ENCODE measurements at regions not wholly inside any gene's neighbourhood (a gene's known extent, or its start where the extent isn't known, plus 50 kb on each side); places are given as distances from the start of the nearest gene placed in this dataset.
A peak's percentile ranks its signal among the peaks of the same experiment; 100 is the strongest.
"Not testable (repeated sequence)": the region's sequence is repeated elsewhere in the genome, so short reads cannot be mapped to it uniquely, and the experiment has no call there.

DNA sequence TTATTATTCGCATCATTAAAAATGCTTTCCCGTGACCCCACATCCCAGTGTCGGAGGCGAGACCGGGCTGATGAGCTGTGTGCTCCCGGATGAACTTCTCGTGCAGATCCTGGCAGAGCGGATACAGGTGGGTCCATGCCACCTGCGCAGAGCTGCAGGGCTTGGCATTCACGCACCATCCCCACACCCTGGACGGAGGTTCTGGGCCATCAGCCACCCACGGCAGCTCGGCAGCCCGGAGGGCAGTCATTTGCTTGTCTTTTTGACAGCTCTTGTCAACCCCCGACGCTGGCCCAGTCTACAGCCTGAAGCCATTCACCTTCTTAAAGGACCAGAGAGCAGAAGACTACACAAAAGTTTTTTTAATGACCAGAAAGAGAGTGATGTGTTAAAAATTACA lies 166.7 kb upstream of the NBPF12 start:
- H3K4me3 ChIP-seq; DNase-seq; intact Hi-C loops (cut with micrococcal nuclease); H3K4me1 ChIP-seq; H3K9me3 ChIP-seq (replicated peaks); H3K27me3 ChIP-seq (ENCODE audit: low read depth); H3K36me3 ChIP-seq; H3K27ac ChIP-seq (replicated peaks): not testable (repeated sequence)

DNA sequence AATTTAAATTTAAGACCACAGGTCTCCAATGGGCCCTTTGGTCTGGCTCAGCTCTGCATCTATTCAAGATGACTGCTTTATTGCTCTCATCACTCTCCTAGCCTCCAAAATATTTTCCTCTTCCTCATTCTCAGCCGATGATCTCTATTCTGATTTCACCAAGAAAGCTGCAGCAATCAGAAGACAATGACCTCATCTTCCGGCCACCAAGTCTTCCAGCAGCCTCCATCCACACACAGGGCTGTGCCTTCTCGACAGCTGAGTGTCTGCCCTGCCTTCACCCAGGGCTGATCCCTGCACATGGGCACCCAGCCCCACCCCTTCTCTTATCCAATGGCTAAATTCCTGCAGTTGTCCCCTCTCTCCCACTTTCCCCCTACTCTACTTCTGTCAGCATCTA lies 167.1 kb upstream of the NBPF12 start:
- H3K4me1 ChIP-seq, DNase-seq: not testable (repeated sequence)

DNA sequence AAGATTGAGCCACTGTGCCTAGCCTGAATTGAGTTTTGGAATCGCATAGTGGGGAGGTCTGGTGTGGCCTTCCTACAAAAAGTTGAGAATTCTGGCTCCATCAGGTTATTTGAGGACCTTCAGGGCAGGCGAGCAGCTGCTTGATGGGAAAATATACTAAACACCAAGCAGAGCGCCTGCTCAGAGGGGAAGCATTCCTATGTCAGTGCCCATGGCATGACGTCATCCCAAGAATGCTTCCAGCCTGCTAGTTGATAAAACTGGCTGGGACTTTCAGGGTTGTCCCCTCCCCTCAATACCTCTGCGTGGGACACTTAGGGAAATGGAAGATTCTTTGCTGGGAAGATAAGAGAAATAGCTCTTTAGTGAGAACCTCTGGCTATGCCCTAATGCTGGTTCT lies 174.9 kb upstream of the NBPF12 start:
- H3K9me3 ChIP-seq (replicated peaks); H3K4me1 ChIP-seq; intact Hi-C loops (cut with micrococcal nuclease); H3K27ac ChIP-seq (replicated peaks); H3K36me3 ChIP-seq; H3K27me3 ChIP-seq (ENCODE audit: low read depth); DNase-seq; H3K4me3 ChIP-seq: not testable (repeated sequence)

More for the DNA sequence above, 167.1 kb upstream of the NBPF12 start:
- H3K27me3 ChIP-seq (ENCODE audit: low read depth); H3K9me3 ChIP-seq (replicated peaks); intact Hi-C loops (cut with micrococcal nuclease); H3K4me3 ChIP-seq; H3K36me3 ChIP-seq; H3K27ac ChIP-seq (replicated peaks): not testable (repeated sequence)

- intact Hi-C loops (cut with micrococcal nuclease); H3K9me3 ChIP-seq (replicated peaks); H3K36me3 ChIP-seq; H3K4me3 ChIP-seq; H3K27me3 ChIP-seq (ENCODE audit: low read depth); DNase-seq; H3K4me1 ChIP-seq; H3K27ac ChIP-seq (replicated peaks): not testable (repeated sequence)
These were observed 181.3 kb upstream of the NBPF12 start for GRCh38 chr1:146756858-146757257.

DNA sequence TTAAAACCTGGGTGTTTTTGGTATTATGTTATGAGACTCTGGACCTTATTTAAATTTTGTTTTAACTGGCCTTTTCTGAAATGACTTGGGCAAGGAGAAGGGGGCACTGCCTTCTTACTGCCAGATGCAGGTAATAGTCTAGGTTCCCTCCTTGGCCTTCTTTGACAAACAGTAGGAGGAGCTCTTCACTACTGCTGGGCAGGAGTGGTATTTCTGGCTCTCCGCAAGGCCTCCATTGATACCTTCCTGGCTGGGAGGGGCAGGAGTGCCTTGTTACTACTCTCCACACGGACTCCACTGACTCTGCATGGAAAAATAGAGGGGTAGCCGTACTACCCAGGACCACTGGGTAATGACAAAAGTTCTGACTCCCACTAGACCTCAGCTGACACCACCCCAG lies 189.4 kb upstream of the NBPF12 start:
- H3K4me1 ChIP-seq; H3K27me3 ChIP-seq (ENCODE audit: low read depth); H3K9me3 ChIP-seq (replicated peaks); intact Hi-C loops (cut with micrococcal nuclease); H3K36me3 ChIP-seq; DNase-seq; H3K4me3 ChIP-seq; H3K27ac ChIP-seq (replicated peaks): not testable (repeated sequence)
- TF ChIP-seq, protein P1, sequence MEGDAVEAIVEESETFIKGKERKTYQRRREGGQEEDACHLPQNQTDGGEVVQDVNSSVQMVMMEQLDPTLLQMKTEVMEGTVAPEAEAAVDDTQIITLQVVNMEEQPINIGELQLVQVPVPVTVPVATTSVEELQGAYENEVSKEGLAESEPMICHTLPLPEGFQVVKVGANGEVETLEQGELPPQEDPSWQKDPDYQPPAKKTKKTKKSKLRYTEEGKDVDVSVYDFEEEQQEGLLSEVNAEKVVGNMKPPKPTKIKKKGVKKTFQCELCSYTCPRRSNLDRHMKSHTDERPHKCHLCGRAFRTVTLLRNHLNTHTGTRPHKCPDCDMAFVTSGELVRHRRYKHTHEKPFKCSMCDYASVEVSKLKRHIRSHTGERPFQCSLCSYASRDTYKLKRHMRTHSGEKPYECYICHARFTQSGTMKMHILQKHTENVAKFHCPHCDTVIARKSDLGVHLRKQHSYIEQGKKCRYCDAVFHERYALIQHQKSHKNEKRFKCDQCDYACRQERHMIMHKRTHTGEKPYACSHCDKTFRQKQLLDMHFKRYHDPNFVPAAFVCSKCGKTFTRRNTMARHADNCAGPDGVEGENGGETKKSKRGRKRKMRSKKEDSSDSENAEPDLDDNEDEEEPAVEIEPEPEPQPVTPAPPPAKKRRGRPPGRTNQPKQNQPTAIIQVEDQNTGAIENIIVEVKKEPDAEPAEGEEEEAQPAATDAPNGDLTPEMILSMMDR (IDR thresholded peaks at IDR 0.05; ENCODE audit: borderline replicate concordance) = peak; percentile 43

DNA sequence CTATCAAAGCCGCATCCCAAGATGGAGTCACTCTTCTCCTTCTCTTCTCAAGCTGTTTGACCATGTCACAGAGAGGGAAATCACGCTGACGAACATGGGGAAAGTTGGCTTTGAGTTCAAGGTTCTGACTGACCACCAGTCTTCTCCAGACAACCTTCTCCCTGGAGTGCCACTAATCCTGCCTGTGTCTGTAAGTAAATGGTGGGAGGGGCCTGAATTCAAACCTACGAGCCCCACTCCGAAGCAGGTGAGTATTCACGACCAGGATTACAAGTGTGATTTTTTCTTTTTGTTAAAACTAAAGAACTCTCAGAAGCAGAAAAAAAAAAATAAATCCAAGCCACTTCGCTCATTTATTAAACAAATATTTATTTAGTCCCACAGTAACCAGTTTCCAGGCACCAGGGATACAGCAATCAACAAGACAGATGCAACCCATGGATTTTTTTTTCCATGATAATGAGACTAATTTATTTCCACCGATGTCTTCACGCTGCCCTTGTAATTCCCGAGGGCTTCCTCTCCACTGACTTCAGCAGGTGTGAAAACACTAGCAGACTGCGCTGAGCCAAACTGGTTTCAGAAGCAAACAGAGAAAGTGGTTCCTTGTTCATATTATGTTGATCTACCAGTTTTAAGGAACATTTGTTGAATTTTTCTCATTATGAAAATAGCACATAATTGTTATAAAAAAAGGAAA lies 206.0 kb upstream of the NBPF12 start:
- DNase-seq; H3K27me3 ChIP-seq (ENCODE audit: low read depth); H3K36me3 ChIP-seq; H3K9me3 ChIP-seq (replicated peaks); intact Hi-C loops (cut with micrococcal nuclease); H3K27ac ChIP-seq (replicated peaks); H3K4me3 ChIP-seq; H3K4me1 ChIP-seq: not testable (repeated sequence)

DNA sequence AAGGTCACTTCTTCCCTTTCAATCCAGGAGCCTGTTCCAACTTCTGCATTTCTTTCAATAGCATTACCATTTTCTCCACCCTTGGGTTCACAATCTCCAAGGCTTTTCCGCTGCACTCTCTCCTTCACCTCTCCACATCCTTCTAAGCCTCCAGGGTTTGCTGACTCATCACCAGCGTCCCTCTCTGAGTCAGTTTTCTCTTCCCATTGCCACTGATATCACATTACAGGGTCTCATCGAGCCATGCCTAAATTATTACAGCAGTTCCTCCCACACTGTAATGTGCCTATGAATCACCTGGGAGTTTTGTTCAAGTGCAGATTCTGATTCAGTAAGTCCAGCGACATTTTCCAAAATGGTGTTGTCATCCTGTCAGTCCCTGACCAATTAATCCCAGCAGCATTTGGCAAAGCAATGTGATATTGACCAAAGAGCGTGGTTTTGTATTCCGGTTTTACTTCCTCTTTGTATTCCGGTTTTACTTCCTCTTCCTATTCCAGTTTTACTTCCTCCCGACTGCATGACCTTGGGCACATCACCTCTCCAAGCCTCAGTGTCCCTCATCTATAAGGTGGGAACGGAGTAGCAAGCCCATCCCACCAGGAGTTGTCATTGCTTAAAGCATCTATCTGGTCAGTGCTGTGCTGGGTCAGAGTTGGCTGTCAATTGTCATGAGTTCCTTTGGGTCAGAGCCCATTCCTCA lies 208.3 kb upstream of the NBPF12 start:
- H3K27me3 ChIP-seq (ENCODE audit: low read depth); H3K27ac ChIP-seq (replicated peaks); DNase-seq; H3K4me3 ChIP-seq; H3K36me3 ChIP-seq; intact Hi-C loops (cut with micrococcal nuclease); H3K9me3 ChIP-seq (replicated peaks); H3K4me1 ChIP-seq: not testable (repeated sequence)

DNA sequence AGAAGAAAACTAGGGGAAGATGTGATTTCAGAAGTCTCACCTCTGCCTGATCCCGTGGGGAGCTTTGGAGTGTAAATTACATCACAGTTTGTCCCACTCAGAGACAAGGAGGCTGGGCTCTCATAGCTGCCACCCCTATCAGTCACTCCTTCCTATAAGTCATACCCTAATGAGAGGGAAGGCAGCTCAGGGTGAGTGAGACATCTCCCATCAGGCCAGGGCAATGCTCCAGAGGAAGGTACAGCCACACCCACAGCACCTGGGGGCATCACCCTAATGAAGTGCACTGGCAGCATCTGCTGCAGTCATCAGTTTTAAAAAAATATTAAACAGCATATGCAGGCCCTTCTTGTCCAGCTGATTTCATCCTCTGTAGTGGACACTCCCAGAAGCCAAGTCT lies 223.1 kb upstream of the NBPF12 start:
- H3K9me3 ChIP-seq (replicated peaks); intact Hi-C loops (cut with micrococcal nuclease); H3K36me3 ChIP-seq: not testable (repeated sequence)

DNA sequence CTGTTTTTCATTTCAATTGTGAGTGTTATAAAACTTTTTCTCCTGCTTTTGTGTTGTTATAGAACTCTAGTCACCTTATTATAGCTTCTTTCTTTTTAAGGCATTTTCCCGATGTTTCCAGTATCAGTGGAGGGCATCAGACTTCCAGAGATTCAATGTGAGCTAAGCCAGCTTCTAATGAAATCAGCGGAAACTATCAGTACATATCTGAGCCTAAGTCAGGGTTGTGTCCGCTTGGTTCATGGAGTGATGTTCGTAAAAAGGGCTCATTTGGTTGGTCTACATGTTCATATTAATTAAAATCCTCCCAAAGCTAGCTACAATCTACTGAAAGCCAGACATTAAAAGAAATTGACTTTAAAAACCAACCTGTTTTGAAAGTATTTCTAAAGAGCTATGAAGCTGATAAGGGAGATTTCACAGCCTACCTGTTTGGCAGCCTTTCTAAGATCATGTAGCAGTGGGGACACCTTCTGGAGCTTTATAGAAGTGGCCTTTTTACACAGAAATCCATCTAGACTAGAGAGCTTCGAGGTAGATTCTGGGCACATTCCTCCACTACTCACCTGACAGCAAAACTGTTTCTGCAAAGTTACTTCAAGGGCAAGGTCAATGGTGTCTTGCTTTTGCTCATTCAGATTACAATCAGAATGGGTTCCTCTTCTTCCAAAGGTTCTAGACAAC lies 227.1 kb upstream of the NBPF12 start:
- H3K36me3 ChIP-seq; H3K9me3 ChIP-seq (replicated peaks); H3K27ac ChIP-seq (replicated peaks); H3K4me1 ChIP-seq; H3K27me3 ChIP-seq (ENCODE audit: low read depth); DNase-seq; H3K4me3 ChIP-seq; intact Hi-C loops (cut with micrococcal nuclease): not testable (repeated sequence)
- TF ChIP-seq, protein P1 (IDR thresholded peaks at IDR 0.05; ENCODE audit: borderline replicate concordance) = peak; percentile 41

More for the DNA sequence above, 223.1 kb upstream of the NBPF12 start:
- DNase-seq; H3K4me3 ChIP-seq; H3K4me1 ChIP-seq; H3K27me3 ChIP-seq (ENCODE audit: low read depth); H3K27ac ChIP-seq (replicated peaks): not testable (repeated sequence)

- H3K4me3 ChIP-seq; H3K27me3 ChIP-seq (ENCODE audit: low read depth); intact Hi-C loops (cut with micrococcal nuclease); H3K27ac ChIP-seq (replicated peaks); H3K9me3 ChIP-seq (replicated peaks); H3K4me1 ChIP-seq; DNase-seq; H3K36me3 ChIP-seq: not testable (repeated sequence)
These were observed 228.8 kb upstream of the NBPF12 start for GRCh38 chr1:146709302-146709701.

DNA sequence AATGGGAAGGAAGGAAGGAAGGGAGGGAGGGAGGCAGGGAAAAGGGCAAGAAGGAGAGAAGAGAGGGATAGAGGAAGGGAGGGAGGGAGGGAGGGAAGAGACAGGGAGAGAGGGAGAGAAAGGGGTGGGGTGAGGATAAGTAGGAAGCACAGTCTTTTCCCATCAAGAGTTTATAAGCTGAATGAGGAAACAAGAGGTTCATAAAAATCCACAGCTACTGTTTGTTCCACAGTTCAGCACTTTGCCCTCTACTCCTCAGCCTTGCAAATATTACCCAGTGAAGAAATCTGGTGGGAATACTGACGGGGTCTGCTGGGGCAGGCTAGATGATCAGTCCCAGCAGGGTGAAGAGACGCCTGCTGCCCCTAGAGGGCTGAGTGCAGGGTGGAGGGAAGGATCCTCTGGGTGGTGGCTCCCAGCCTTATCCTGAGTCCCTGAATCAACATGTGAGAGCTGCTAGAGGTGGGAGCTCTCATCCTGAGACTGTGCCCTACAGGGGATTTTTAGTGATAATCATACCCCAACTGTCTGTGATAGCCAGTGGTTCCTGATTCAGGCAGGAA lies 233.9 kb upstream of the NBPF12 start:
- H3K27ac ChIP-seq (replicated peaks); H3K4me3 ChIP-seq; H3K4me1 ChIP-seq; H3K36me3 ChIP-seq; H3K9me3 ChIP-seq (replicated peaks); DNase-seq; H3K27me3 ChIP-seq (ENCODE audit: low read depth); intact Hi-C loops (cut with micrococcal nuclease): not testable (repeated sequence)

Data from left ventricle myocardium inferior (tissue), 1 donor.